Skeletal muscle tissue (tissue), 3 donors: ENCODE measurements at regions not wholly inside any gene's neighbourhood (a gene's known extent, or its start where the extent isn't known, plus 50 kb on each side); places are given as distances from the start of the nearest gene placed in this dataset.

Source experiments
- H3K27ac ChIP-seq: one replicate; pipeline ENCODE4 v1.7.0; 2013; ENCODE audit warnings: mild to moderate bottlenecking, low read depth, low read length, inconsistent platforms
- H3K27me3 ChIP-seq, 3 donors: one replicate each; pipeline ENCODE4 v1.7.0; 2013; ENCODE audit warnings: low read length in 3 of 3; ENCODE audit not compliant: control insufficient read depth in 3 of 3, insufficient read depth in 3 of 3
- H3K36me3 ChIP-seq, 3 donors: one replicate each; pipeline ENCODE4 v1.7.0; 2013; ENCODE audit warnings: low read length in 3 of 3; ENCODE audit not compliant: control insufficient read depth in 3 of 3, insufficient read depth in 3 of 3
- H3K4me1 ChIP-seq, 3 donors: one replicate each; pipeline ENCODE4 v1.7.0; 2013; ENCODE audit warnings: low read length in 3 of 3, mild to moderate bottlenecking in 3 of 3; ENCODE audit not compliant: control insufficient read depth in 3 of 3, insufficient read depth in 3 of 3
- H3K4me3 ChIP-seq, 3 donors: one replicate each; pipeline ENCODE4 v1.7.0; 2013; ENCODE audit warnings: low read length in 3 of 3
- H3K9ac ChIP-seq, 3 donors: one replicate each; pipeline ENCODE4 v1.7.0; 2013; ENCODE audit warnings: low read length in 3 of 3, mild to moderate bottlenecking in 3 of 3, moderate library complexity in 2 of 3, low read depth in 1 of 3
- H3K9me3 ChIP-seq, 3 donors: one replicate each; pipeline ENCODE4 v1.7.0; 2013; ENCODE audit warnings: low read length in 3 of 3; ENCODE audit not compliant: control insufficient read depth in 3 of 3
- donor health status: Osteomylitis.

DNA sequence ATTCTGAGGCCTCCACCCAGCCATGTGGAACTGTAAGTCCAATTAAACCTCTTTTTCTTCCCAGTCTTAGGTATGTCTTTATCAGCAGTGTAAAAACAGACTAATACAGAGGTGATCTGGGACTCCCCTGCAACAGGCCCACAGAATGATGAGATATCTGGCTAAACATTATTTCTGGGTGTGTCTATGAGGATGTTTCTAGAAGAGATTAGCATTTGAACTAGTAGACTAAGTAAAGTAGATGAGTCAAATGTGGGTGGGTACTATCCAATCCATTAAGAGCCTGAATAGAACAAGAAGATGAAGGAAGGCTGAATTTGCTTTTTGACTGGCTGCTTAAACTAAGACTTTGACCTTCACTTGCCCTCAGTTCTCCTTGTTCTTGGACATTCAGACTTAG, 396.5 kb upstream of the LRRC7 start:
- Histone ChIP-seq H3K27ac (no peak overlapping the region), H3K4me1 (no peaks in the 10 kb centered on the region), H3K9me3 (no peaks in the 10 kb centered on the region), H3K9ac (no peak overlapping the region), H3K27me3 (no peaks in the 10 kb centered on the region), H3K4me3 (no peak overlapping the region), H3K36me3 (no peaks in the 10 kb centered on the region)

GRCh38 chr1:69172003-69173000, 395.4 kb upstream of the LRRC7 start:
- H3K27me3 ChIP-seq = no peaks in the 10 kb centered on the region
- no peak overlapping the region for H3K4me3 ChIP-seq
- H3K9me3 ChIP-seq = no peaks in the 10 kb centered on the region
- no peaks in the 10 kb centered on the region for H3K36me3 ChIP-seq
- no peak overlapping the region for H3K9ac ChIP-seq
- no peak overlapping the region for H3K27ac ChIP-seq
- H3K4me1 ChIP-seq = no peaks in the 10 kb centered on the region

DNA sequence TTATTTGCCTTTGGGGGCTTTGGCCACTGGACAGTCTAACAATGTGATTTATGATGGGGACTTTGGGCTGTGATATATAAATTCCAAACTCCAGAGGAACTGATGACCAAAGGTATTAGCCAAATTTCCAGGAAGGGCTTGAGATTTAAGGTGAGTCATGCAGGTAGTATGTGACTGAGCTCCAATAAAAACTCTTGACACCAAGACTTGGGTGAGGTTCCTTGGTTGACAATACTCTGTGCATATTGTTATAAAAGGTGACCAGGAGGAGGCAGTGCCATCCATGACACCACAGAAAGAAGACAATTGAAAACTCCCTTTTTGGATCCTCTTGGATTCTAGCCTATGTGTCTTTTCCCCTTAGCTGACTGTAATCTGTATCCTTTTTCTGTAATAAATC, 392.7 kb upstream of the LRRC7 start:
- Histone ChIP-seq H3K9me3 (no peaks in the 10 kb centered on the region), H3K4me3 (no peak overlapping the region), H3K9ac (no peak overlapping the region), H3K27me3 (no peaks in the 10 kb centered on the region), H3K4me1 (no peaks in the 10 kb centered on the region), H3K27ac (no peak overlapping the region), H3K36me3 (no peaks in the 10 kb centered on the region)

DNA sequence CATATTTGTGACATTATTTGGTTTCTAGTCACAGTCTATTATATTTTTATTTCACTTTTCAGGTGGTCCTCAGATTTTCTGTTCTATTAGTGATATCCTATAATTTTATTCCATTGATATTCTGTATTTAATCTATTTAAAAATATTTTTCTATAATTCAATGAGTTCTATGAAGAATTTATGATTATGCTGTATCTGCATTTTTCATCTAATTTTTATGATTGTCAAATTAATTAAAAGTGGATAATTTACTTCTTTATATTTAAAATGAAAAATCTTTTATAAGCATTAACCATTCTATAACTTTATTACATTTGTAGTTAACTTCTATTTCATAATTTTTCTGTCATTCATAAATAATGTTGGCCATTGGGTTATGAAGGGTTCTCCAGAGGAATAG, 387.4 kb upstream of the LRRC7 start:
- H3K36me3 ChIP-seq = no peaks in the 10 kb centered on the region
- H3K27me3 ChIP-seq = no peaks in the 10 kb centered on the region
- H3K9ac ChIP-seq = no peak overlapping the region
- H3K4me1 ChIP-seq = no peaks in the 10 kb centered on the region
- H3K27ac ChIP-seq = no peak overlapping the region
- no peaks in the 10 kb centered on the region for H3K9me3 ChIP-seq
- H3K4me3 ChIP-seq = no peak overlapping the region

DNA sequence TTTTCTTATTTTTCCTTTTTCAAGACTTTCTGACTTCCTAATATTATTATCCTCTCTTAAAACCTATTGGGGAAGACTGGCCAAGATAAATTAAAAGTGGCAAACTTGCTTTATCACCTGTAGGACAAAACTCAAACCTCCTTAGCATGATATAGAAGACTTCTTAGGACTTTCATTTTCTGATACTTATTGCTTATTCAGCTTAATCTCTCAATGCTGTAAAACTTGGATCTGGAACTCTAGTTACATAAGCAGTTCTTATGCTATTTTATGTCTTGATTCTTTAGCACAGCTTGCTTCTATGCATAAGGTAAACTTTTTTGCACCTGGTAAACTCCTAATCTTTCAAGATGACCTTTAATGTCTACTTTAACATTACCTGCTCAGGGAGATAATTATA, 382.3 kb upstream of the LRRC7 start:
- H3K27ac ChIP-seq = no peak overlapping the region
- no peak overlapping the region for H3K9ac ChIP-seq
- H3K9me3 ChIP-seq = no peaks in the 10 kb centered on the region
- H3K27me3 ChIP-seq = no peaks in the 10 kb centered on the region
- H3K36me3 ChIP-seq = no peaks in the 10 kb centered on the region
- H3K4me3 ChIP-seq = no peak overlapping the region
- no peaks in the 10 kb centered on the region for H3K4me1 ChIP-seq

DNA sequence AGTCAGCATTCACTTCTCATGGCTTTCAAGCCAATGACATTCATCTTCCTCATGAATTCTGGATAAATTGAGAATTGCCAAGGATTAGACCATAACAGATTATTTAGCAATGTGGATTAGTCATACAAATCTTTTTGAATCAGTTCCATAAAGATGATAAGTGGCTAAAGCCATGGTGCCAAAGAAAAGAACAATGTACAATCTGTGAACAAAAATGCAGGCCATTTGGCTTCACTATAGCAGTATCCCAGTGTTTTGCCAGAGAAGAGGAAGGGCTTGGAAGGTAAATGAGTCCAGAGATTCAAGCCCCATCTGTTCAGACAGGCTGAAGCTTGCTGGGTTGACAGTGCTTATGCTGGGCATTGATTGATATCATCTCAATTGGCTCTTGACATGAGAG, 376.4 kb upstream of the LRRC7 start:
- no peaks in the 10 kb centered on the region for H3K9me3 ChIP-seq
- no peaks in the 10 kb centered on the region for H3K36me3 ChIP-seq
- H3K27me3 ChIP-seq = no peaks in the 10 kb centered on the region
- no peak overlapping the region for H3K4me3 ChIP-seq
- no peak overlapping the region for H3K9ac ChIP-seq
- no peaks in the 10 kb centered on the region for H3K4me1 ChIP-seq
- no peak overlapping the region for H3K27ac ChIP-seq

- no peak overlapping the region for H3K27ac ChIP-seq
- no peaks in the 10 kb centered on the region for H3K27me3 ChIP-seq
- H3K9me3 ChIP-seq = no peaks in the 10 kb centered on the region
- H3K9ac ChIP-seq = no peak overlapping the region
- no peaks in the 10 kb centered on the region for H3K36me3 ChIP-seq
- no peak overlapping the region for H3K4me3 ChIP-seq
- H3K4me1 ChIP-seq = no peaks in the 10 kb centered on the region
Measured at GRCh38 chr1:69195136-69195535, 372.6 kb upstream of the LRRC7 start.

DNA sequence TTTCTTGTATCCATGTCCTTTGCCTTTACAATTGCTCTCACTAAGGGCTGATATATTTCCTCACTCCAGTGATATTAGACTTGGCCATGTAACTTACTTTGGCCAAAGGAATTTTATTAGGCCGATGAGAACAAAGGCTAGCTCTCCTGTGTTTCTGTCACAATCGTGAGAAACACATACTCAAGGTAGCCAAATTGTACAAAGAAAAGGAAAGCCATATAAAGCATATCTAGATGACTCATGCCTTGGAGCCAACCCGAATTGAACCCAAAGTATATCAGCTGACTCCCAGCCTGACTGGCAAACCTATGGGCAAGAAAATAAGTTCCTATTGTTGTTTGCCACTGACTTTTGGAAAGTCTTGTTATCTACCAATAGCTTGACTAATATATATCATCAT, 371.7 kb upstream of the LRRC7 start:
- Histone ChIP-seq H3K27me3 (no peaks in the 10 kb centered on the region), H3K36me3 (no peaks in the 10 kb centered on the region), H3K9me3 (no peaks in the 10 kb centered on the region), H3K27ac (no peak overlapping the region), H3K4me3 (no peak overlapping the region), H3K9ac (no peak overlapping the region), H3K4me1 (no peaks in the 10 kb centered on the region)

GRCh38 chr1:69197816-69198215, 369.9 kb upstream of the LRRC7 start:
- Histone ChIP-seq H3K27ac (no peak overlapping the region), H3K4me1 (no peaks in the 10 kb centered on the region), H3K9me3 (no peaks in the 10 kb centered on the region), H3K36me3 (no peaks in the 10 kb centered on the region), H3K9ac (no peak overlapping the region), H3K27me3 (no peaks in the 10 kb centered on the region), H3K4me3 (no peak overlapping the region)

DNA sequence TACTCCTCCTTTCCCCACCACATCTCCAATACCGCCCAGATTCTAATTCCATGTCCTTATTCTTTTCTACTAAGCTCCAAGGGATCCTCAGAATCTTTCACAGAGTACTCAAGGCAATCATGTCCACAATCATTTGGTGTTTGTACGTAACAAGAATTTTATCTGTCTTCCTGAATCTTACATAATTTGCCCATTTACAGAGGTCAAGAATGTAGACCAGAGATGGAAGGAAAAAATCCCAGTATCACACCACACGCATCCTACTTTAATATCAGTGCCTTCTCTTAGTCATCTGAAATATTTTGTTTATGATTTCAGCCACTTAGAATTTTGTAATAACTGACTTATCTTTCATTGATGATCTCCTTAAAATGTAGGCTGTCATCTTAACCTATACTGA, 366.0 kb upstream of the LRRC7 start:
- H3K9ac ChIP-seq = no peak overlapping the region
- no peaks in the 10 kb centered on the region for H3K27me3 ChIP-seq
- peaks cover 0 to 11% (median 2%) of the 10 kb centered on the region in 3 donors for H3K9me3 ChIP-seq
- H3K36me3 ChIP-seq = no peaks in the 10 kb centered on the region
- H3K27ac ChIP-seq = no peak overlapping the region
- no peaks in the 10 kb centered on the region for H3K4me1 ChIP-seq
- H3K4me3 ChIP-seq = no peak overlapping the region
